Thyroid gland (tissue), 4 donors: ENCODE measurements at regions not wholly inside any gene's neighbourhood (a gene's known extent, or its start where the extent isn't known, plus 50 kb on each side); places are given as distances from the start of the nearest gene placed in this dataset.
"Not testable (repeated sequence)": the region's sequence is repeated elsewhere in the genome, so short reads cannot be mapped to it uniquely, and the experiment has no call there.

Source experiments
- DNase-seq, 2 donors: peaks; one replicate each; pipeline ENCODE4 v3.0.0-alpha.2; 2019
- H3K27ac ChIP-seq, 3 donors: fragments of 200-600 bp; sonication (generic); 1 replicate in 2 of 3; 2 replicates in 1 of 3; pipeline ENCODE4 v1.5.1; 2016 to 2019; ENCODE audit warnings: mild to moderate bottlenecking in 1 of 3, moderate library complexity in 1 of 3
- H3K27me3 ChIP-seq: fragments of 200-600 bp; sonication (generic); one replicate; pipeline ENCODE4 v1.5.1; 2019
- H3K36me3 ChIP-seq, 2 donors: fragments of 200-600 bp; sonication (generic); one replicate each; pipeline ENCODE4 v1.5.1; 2016 to 2019
- H3K4me1 ChIP-seq, 2 donors: fragments of 200-600 bp; sonication (generic); one replicate each; pipeline ENCODE4 v1.5.1; 2017 to 2019
- H3K4me3 ChIP-seq, 3 donors: fragments of 200-600 bp; sonication (generic); replicated peaks in 1 of 3; 1 replicate in 2 of 3; 2 replicates in 1 of 3; pipeline ENCODE4 v1.5.1; 2016; ENCODE audit warnings: mild to moderate bottlenecking in 1 of 3
- H3K9me3 ChIP-seq: fragments of 200-600 bp; sonication (generic); one replicate; pipeline ENCODE4 v1.5.1; 2017
- POLR2A ChIP-seq, 2 donors: fragments of 450-650 bp; IDR thresholded peaks; one replicate each; pipeline ENCODE4 v1.6.1; 2017; ENCODE audit warnings: antibody characterized with exemption in 2 of 2, mild to moderate bottlenecking in 2 of 2, moderate library complexity in 1 of 2
- WGBS, 2 donors: methylation state at CpG; one replicate each; pipeline ENCODE4 v1.1.5; 2017; 5-methylcytosine and 5-hydroxymethylcytosine counted together
- intact Hi-C: fragments of 100-400 bp; cut with DNase I; formaldehyde crosslinking; loops from one replicate; pipeline ENCODE4 v1.15.1; 2023
- TF ChIP-seq, protein P1 (sequence below), 6 experiments: fragments of 200-600 bp in 3 of 6; fragments of 450-650 bp in 3 of 6; sonication (generic) in 3 of 6; IDR thresholded peaks; one replicate each; pipeline ENCODE4 v1.5.1; 2016 to 2019; ENCODE audit warnings: antibody characterized with exemption in 6 of 6, mild to moderate bottlenecking in 2 of 6, inconsistent platforms in 1 of 6, moderate library complexity in 1 of 6

DNA sequence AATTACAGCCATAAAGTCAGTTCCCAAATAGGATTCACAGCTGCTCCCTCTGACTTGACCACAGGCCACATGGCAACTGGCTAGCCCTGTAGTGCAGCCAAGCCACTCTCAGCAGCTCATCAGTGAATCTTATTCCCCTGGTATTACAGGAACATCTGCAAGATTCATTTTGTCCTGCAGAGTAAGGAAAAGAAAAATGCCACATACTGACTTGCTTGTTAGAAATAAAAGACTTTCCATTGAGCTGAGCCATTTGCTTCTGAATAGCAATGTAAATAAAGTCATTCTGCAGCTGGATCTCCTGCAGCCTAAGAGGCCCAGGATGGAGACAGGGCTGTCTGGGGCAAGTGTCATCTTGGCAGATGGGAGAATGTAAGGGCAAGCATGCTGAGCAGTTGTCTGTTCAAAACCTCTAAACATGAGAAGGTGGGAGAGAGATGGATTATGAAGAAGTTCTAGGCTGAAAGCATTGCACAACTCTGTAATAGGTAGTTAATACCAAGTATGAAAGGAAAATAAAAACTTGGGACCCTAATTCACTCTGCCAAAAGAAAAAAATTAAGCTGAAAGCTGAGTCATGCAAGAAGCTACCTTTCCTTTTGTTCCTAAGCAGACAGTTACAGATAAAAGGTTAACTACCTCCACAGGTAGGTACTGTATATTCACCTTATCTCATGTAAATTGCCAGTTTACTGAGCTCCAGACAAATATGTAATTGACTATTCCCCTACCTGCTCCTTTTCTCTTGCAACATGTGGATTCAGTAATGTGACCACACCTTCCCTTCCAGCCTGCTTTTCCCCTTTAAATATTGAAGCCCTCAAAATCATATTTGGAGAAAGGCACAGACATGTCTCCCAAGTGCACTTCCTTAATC lies 244.4 kb upstream of the RAI14 start:
- DNase-seq = no peak
- intact Hi-C loops = no loop called here

DNA sequence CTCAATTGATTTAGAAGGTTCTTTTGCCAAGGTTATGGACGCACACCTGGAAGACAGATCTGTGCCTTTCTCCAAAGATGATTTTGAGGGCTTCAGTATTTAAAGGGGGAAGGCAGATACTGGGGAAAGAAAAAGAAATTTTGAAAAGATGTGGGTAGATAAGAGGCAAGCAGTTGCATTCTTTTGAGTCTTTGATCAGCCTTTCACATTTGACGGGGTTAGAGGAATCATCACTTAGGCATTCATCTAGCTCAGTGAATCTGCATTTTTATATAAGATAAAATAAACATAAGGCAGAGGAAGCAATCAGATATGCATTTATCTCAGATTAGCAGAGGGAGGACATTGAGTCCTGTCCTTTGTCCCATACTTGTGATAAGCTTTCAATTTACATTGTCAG lies 243.4 kb upstream of the RAI14 start:
- no peak for TF ChIP-seq POLR2A (IDR thresholded peaks at IDR 0.05)
- TF ChIP-seq, protein P1, sequence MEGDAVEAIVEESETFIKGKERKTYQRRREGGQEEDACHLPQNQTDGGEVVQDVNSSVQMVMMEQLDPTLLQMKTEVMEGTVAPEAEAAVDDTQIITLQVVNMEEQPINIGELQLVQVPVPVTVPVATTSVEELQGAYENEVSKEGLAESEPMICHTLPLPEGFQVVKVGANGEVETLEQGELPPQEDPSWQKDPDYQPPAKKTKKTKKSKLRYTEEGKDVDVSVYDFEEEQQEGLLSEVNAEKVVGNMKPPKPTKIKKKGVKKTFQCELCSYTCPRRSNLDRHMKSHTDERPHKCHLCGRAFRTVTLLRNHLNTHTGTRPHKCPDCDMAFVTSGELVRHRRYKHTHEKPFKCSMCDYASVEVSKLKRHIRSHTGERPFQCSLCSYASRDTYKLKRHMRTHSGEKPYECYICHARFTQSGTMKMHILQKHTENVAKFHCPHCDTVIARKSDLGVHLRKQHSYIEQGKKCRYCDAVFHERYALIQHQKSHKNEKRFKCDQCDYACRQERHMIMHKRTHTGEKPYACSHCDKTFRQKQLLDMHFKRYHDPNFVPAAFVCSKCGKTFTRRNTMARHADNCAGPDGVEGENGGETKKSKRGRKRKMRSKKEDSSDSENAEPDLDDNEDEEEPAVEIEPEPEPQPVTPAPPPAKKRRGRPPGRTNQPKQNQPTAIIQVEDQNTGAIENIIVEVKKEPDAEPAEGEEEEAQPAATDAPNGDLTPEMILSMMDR (IDR thresholded peaks at IDR 0.05) = no peak
- no peaks in the 10 kb centered on the region for H3K36me3 ChIP-seq
- 80 to 81% methylated on average over 2 of the region's 2 CpGs for WGBS, 2 donors
- H3K4me3 ChIP-seq = no peak overlapping the region
- H3K27ac ChIP-seq = no peak overlapping the region
- intact Hi-C loops = no loop called here
- no peak for DNase-seq
- no peaks in the 10 kb centered on the region for H3K9me3 ChIP-seq
- H3K4me1 ChIP-seq = no peaks in the 10 kb centered on the region
- no peaks in the 10 kb centered on the region for H3K27me3 ChIP-seq

More for the DNA sequence above, 244.4 kb upstream of the RAI14 start:
- no peak for TF ChIP-seq POLR2A (IDR thresholded peaks at IDR 0.05)
- TF ChIP-seq, protein P1 (IDR thresholded peaks at IDR 0.05) = no peak
- Histone ChIP-seq H3K4me1 (no peaks in the 10 kb centered on the region), H3K4me3 (no peak overlapping the region), H3K27ac (no peak overlapping the region), H3K27me3 (no peaks in the 10 kb centered on the region), H3K9me3 (no peaks in the 10 kb centered on the region), H3K36me3 (no peaks in the 10 kb centered on the region)

DNA sequence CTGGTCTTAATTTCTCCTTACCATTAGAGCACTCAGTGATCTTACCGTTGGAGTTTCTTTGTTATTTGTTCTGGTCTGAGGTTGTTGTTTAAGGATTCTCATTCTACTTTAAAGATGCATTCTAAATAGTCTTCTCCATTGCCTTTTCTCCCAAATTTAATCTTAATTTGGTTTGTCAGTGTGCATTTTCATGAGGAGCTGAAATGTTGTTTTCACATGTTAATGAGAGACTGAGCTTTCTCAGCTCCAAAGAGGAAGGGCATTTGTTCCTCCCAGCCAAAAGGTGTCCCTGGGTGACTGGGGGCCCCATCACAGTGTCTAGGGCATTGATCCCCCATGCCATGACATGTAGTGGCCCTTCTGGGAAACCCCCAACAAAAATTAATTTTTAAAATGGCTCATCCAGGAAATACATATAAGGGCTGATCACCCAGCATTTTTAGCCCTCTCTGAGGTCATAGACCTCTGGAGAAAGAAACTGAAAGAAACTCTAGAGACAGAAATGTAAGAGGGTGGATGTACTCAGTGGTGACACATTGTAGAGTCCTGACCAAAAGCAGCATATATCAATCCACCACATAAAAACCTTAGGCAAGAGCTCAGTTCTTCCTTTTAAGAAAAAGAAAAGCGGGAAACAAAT lies 240.4 kb upstream of the RAI14 start:
- 68 to 69% methylated on average over 2 of the region's 2 CpGs for WGBS, 2 donors
- intact Hi-C loops = no loop called here
- TF ChIP-seq, protein P1 (IDR thresholded peaks at IDR 0.05) = no peak
- no peak for TF ChIP-seq POLR2A (IDR thresholded peaks at IDR 0.05)
- Histone ChIP-seq H3K4me3 (no peak overlapping the region), H3K27ac (no peak overlapping the region), H3K27me3 (no peaks in the 10 kb centered on the region), H3K9me3 (no peaks in the 10 kb centered on the region), H3K4me1 (no peaks in the 10 kb centered on the region), H3K36me3 (no peaks in the 10 kb centered on the region)
- DNase-seq = no peak

DNA sequence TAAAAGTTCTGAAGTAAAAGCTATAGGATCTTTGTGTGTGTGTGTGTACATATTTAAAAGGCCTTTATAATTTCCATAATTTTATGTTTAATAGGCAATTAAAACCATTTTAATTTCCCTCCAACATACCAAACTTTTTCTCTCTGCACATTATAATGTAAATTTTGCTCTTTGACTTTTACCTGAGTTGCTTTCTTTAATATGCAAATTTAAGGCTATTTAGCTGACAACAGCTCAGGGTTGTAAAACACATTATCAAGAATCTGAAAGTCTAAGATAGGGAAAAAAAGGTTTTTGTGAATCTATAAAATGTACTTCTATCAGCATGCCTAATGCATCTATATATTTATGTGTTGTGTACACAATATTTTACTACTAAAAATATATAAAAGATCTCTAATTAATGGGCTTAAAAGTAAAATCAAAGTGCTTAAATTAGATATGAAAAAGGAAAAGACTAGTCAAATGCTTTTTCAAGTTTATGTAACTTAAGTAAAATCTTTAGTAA lies 239.6 kb upstream of the RAI14 start:
- intact Hi-C loops = no loop called here
- TF ChIP-seq, protein P1 (IDR thresholded peaks at IDR 0.05) = no peak
- no peak for TF ChIP-seq POLR2A (IDR thresholded peaks at IDR 0.05)
- no peak overlapping the region for H3K4me3 ChIP-seq

DNA sequence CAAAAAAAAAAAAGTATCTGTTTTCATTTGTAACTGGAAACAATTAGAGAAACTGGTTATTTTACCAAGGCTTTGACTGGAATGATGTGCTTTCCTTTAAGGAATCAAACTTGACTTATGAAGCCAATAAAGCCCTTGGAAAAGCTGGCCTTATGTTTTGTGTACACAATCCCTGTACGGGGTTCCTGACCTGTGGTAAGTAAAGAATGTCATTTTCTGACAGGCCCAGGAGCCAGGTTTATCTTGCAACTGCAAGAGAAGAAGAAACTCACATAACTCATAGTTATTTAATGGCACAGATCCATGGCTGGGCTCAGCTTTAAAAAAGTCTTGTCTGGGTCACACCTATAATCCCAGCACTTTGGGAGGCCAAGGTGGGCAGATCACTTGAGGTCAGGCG lies 235.9 kb upstream of the RAI14 start:
- intact Hi-C loops, H3K4me3 ChIP-seq, DNase-seq, H3K9me3 ChIP-seq, H3K27me3 ChIP-seq, H3K36me3 ChIP-seq, H3K4me1 ChIP-seq, H3K27ac ChIP-seq: not testable (repeated sequence)
- 63 to 77% methylated on average over 2 of the region's 2 CpGs for WGBS, 2 donors

More for the DNA sequence above, 239.6 kb upstream of the RAI14 start:
- no peaks in the 10 kb centered on the region for H3K27me3 ChIP-seq
- H3K27ac ChIP-seq = no peak overlapping the region
- no peaks in the 10 kb centered on the region for H3K4me1 ChIP-seq
- no peaks in the 10 kb centered on the region for H3K36me3 ChIP-seq
- DNase-seq = no peak
- H3K9me3 ChIP-seq = no peaks in the 10 kb centered on the region
